Loucy (cell line): ENCODE measurements at regions not wholly inside any gene's neighbourhood (a gene's known extent, or its start where the extent isn't known, plus 50 kb on each side); places are given as distances from the start of the nearest gene placed in this dataset.

ENCODE experiments used
- CTCF ChIP-seq: fragments of 200-600 bp; sonication (generic); conservative IDR thresholded peaks from 2 replicates; pipeline ENCODE4 v1.5.1; 2014; ENCODE audit warnings: mild to moderate bottlenecking, antibody characterized with exemption, low read length
- EZH2phosphoT487 ChIP-seq: fragments of 200-600 bp; IDR thresholded peaks from 2 replicates; pipeline ENCODE4 v1.6.1; 2018; ENCODE audit warnings: antibody characterized with exemption, mild to moderate bottlenecking, moderate library complexity, borderline replicate concordance

GRCh38 chr17:77722366-77722765 is 236.1 kb upstream of the TNRC6C start:
- TF ChIP-seq CTCF (no peak), EZH2phosphoT487 (no peak)
